Panc1 (cell line): ENCODE measurements at regions not wholly inside any gene's neighbourhood (a gene's known extent, or its start where the extent isn't known, plus 50 kb on each side); places are given as distances from the start of the nearest gene placed in this dataset.

Experiments
- ATAC-seq: fragments of 200-7000 bp; cut with Tn5 transposase; 2 replicates; pipeline ENCODE4 v1.9.1; 2020; ENCODE audit warnings: mild to moderate bottlenecking, moderate library complexity
- BruUV-seq: library from RNA; stranded (reverse); fragments of 400-500 nt; replicated peaks from 2 replicates; lab custom pipeline; 2021; lab: Mats Ljungman, UMichigan
- CTCF ChIA-PET: fragments of 300-600 bp; sonication (Branson Sonifier 250); formaldehyde crosslinking; loops from one replicate; lab custom pipeline; 2022; ENCODE audit warnings: antibody characterized with exemption; lab: Charles Lee
- POLR2A ChIA-PET: fragments of 300-600 bp; sonication (Branson Sonifier 250); formaldehyde crosslinking; loops from one replicate; lab custom pipeline; 2022; ENCODE audit warnings: antibody characterized with exemption; lab: Charles Lee
- DNase-seq: peaks from one replicate; pipeline ENCODE4 v3.0.0-alpha.2; 2010; ENCODE audit warnings: low read depth, low spot score
- H3K27ac ChIP-seq: 2 replicates; pipeline ENCODE4 v1.5.1; 2011; ENCODE audit warnings: mild to moderate bottlenecking, low read length, inconsistent platforms
- H3K27me3 ChIP-seq: fragments of 200-500 bp; sonication (Bioruptor generic); 2 replicates; pipeline ENCODE4 v1.6.0; 2014; ENCODE audit warnings: low read length, inconsistent platforms; ENCODE audit not compliant: control insufficient read depth, insufficient read depth
- H3K36me3 ChIP-seq: fragments of 200-500 bp; sonication (Bioruptor generic); 2 replicates; pipeline ENCODE4 v1.5.1; 2014; ENCODE audit warnings: inconsistent platforms, mild to moderate bottlenecking, low read length, moderate library complexity; ENCODE audit not compliant: control insufficient read depth, insufficient read depth
- H3K4me1 ChIP-seq: 2 replicates; pipeline ENCODE4 v1.5.1; 2011; ENCODE audit warnings: inconsistent platforms, mild to moderate bottlenecking, low read length, moderate library complexity; ENCODE audit not compliant: control insufficient read depth, insufficient read depth
- H3K4me3 ChIP-seq, 2 experiments: 2 replicates each; pipeline ENCODE4 v1.5.1; 2011 to 2012; ENCODE audit warnings: low read depth in 2 of 2, low read length in 2 of 2, mild to moderate bottlenecking in 2 of 2, inconsistent platforms in 1 of 2, moderate library complexity in 1 of 2
- H3K9me3 ChIP-seq: fragments of 200-500 bp; sonication (Bioruptor generic); 2 replicates; pipeline ENCODE4 v1.5.1; 2014; ENCODE audit warnings: low read depth, mild to moderate bottlenecking, inconsistent platforms, low read length, moderate library complexity; ENCODE audit not compliant: control insufficient read depth, insufficient read depth
- CTCF ChIP-seq: fragments of 450-650 bp; IDR thresholded peaks from 2 replicates; pipeline ENCODE4 v1.5.1; 2017; ENCODE audit warnings: mild to moderate bottlenecking
- POLR2AphosphoS5 ChIP-seq: IDR thresholded peaks from 2 replicates; pipeline ENCODE4 v1.6.1; 2012; ENCODE audit warnings: mild to moderate bottlenecking, low read depth, low read length, moderate library complexity
- REST ChIP-seq, 2 experiments: IDR thresholded peaks; 2 replicates each; pipeline ENCODE4 v1.6.1; 2011 to 2012; ENCODE audit warnings: low read depth in 2 of 2, control low read depth in 1 of 2, low read length in 1 of 2, mild to moderate bottlenecking in 1 of 2, moderate library complexity in 1 of 2; ENCODE audit not compliant: insufficient read depth in 1 of 2
- SIN3A ChIP-seq: IDR thresholded peaks from 2 replicates; pipeline ENCODE4 v1.6.1; 2012; ENCODE audit warnings: low read depth, mild to moderate bottlenecking, low read length, moderate library complexity, borderline replicate concordance; ENCODE audit not compliant: insufficient read depth
- TCF7L2 ChIP-seq: IDR thresholded peaks from 2 replicates; pipeline ENCODE4 v1.6.1; 2011; ENCODE audit warnings: mild to moderate bottlenecking, low read depth, low read length, inconsistent platforms
- in situ Hi-C: cut with HindIII; loops from 2 replicates; pipeline ENCODE4 v1.10.0; 2016; ENCODE audit warnings: low sequenced_read_pairs, low pct_unique_long_range_greater_than_20kb
- intact Hi-C: fragments of 100-400 bp; cut with micrococcal nuclease; formaldehyde crosslinking; loops from one replicate; pipeline ENCODE4 v1.10.0; 2022; ENCODE audit not compliant: unreplicated experiment

- H3K27ac ChIP-seq, result no peak overlapping the region
- ChIA-PET CTCF (no interaction called here), POLR2A (no interaction called here)
- no peaks in the 10 kb centered on the region for H3K4me1 ChIP-seq
- H3K27me3 ChIP-seq, result no peaks in the 10 kb centered on the region
- TF ChIP-seq REST (IDR thresholded peaks at IDR 0.05; ENCODE audit: insufficient read depth in 1 of 2, low read depth in 2 of 2, low read length in 1 of 2), result no peak
- TF ChIP-seq TCF7L2, result no peak
- TF ChIP-seq POLR2AphosphoS5, result no peak
- TF ChIP-seq SIN3A, result no peak
- H3K4me3 ChIP-seq, result no peak overlapping the region
- H3K9me3 ChIP-seq, result peaks cover 17% of the 10 kb centered on the region; the same call in 1 of the 2 replicates
- no peaks in the 10 kb centered on the region for H3K36me3 ChIP-seq
- no peak for ATAC-seq
- no peak for DNase-seq
- in situ Hi-C loops (no loop called here), intact Hi-C loops (no loop called here)
- BruUV-seq, result no TSS peak
These were observed 328.3 kb downstream of the SHANK2 start for GRCh38 chr11:70924108-70924507.

- Histone ChIP-seq H3K27ac (no peak overlapping the region), H3K4me3 (no peak overlapping the region), H3K36me3 (no peaks in the 10 kb centered on the region), H3K9me3 (peaks cover 17% of the 10 kb centered on the region; the same call in 1 of the 2 replicates), H3K4me1 (no peaks in the 10 kb centered on the region), H3K27me3 (no peaks in the 10 kb centered on the region; the same call in 1 of the 2 replicates)
- no peak for DNase-seq
- ATAC-seq, result no peak
- in situ Hi-C loops, result no loop called here
- CTCF ChIA-PET, result no interaction called here
- BruUV-seq, result no TSS peak
- intact Hi-C loops, result no loop called here
- TF ChIP-seq TCF7L2, result no peak
- TF ChIP-seq REST (IDR thresholded peaks at IDR 0.05; ENCODE audit: insufficient read depth in 1 of 2, low read depth in 2 of 2, low read length in 1 of 2), result no peak
- no peak for TF ChIP-seq CTCF
- TF ChIP-seq POLR2AphosphoS5, result no peak
- no peak for TF ChIP-seq SIN3A
- POLR2A ChIA-PET, result no interaction called here
These were observed 327.1 kb downstream of the SHANK2 start for GRCh38 chr11:70925238-70925637.
